T1000 (cell line): ENCODE measurements at regions not wholly inside any gene's neighbourhood (a gene's known extent, or its start where the extent isn't known, plus 50 kb on each side); places are given as distances from the start of the nearest gene placed in this dataset.
"Not testable (repeated sequence)": the region's sequence is repeated elsewhere in the genome, so short reads cannot be mapped to it uniquely, and the experiment has no call there.

Experiments used
- DNase-seq: peaks from one replicate; lab custom pipeline; 2025; ENCODE audit warnings: mixed read lengths; lab: John Stamatoyannopoulos, UW

GRCh38 chr2:234156326-234156725 is 105.8 kb downstream of the SPP2 start:
- DNase-seq = no peak

- DNase-seq = not testable (repeated sequence)
Observed at GRCh38 chr2:234152835-234153234, 102.3 kb downstream of the SPP2 start.

- no peak for DNase-seq
Observed at GRCh38 chr2:234147335-234147861, 96.9 kb downstream of the SPP2 start.

- no peak for DNase-seq
Observed at GRCh38 chr2:234146087-234146826, 95.8 kb downstream of the SPP2 start.

GRCh38 chr2:234145511-234145910 is 95.0 kb downstream of the SPP2 start:
- DNase-seq = no peak

GRCh38 chr2:234145057-234145456 is 94.6 kb downstream of the SPP2 start:
- no peak for DNase-seq

- no peak for DNase-seq
Observed at GRCh38 chr2:234143896-234144295, 93.4 kb downstream of the SPP2 start.

GRCh38 chr2:234142530-234142929 is 92.0 kb downstream of the SPP2 start:
- no peak for DNase-seq

- no peak for DNase-seq
Observed at GRCh38 chr2:234139755-234140154, 89.3 kb downstream of the SPP2 start.

GRCh38 chr2:234138836-234139235 is 88.3 kb downstream of the SPP2 start:
- no peak for DNase-seq

- no peak for DNase-seq
Observed at GRCh38 chr2:234137400-234138014, 87.0 kb downstream of the SPP2 start.

- no peak for DNase-seq
Observed at GRCh38 chr2:234136461-234136860, 86.0 kb downstream of the SPP2 start.

- peak; percentile 47 for DNase-seq
Observed at GRCh38 chr2:234135750-234136221, 85.3 kb downstream of the SPP2 start.

GRCh38 chr2:234134496-234134895 is 84.0 kb downstream of the SPP2 start:
- DNase-seq = no peak

- DNase-seq = no peak
Observed at GRCh38 chr2:234133004-234133403, 82.5 kb downstream of the SPP2 start.

- DNase-seq = no peak
Observed at GRCh38 chr2:234130777-234131181, 80.3 kb downstream of the SPP2 start.

- no peak for DNase-seq
Observed at GRCh38 chr2:234128606-234129005, 78.1 kb downstream of the SPP2 start.
